LHCN-M2 (cell line): ENCODE measurements at regions not wholly inside any gene's neighbourhood (a gene's known extent, or its start where the extent isn't known, plus 50 kb on each side); places are given as distances from the start of the nearest gene placed in this dataset.
A peak's percentile ranks its signal among the peaks of the same experiment; 100 is the strongest.
"Not testable (repeated sequence)": the region's sequence is repeated elsewhere in the genome, so short reads cannot be mapped to it uniquely, and the experiment has no call there.

Experiments used
- DNase-seq: peaks from one replicate; pipeline ENCODE4 v3.0.0-alpha.2; 2012; ENCODE audit warnings: low read depth

GRCh38 chr19:28327905-28328304 is 885.0 kb downstream of the UQCRFS1 start:
- no peak for DNase-seq

- no peak for DNase-seq
These were observed 886.2 kb downstream of the UQCRFS1 start for GRCh38 chr19:28326746-28327145.

- DNase-seq = no peak
These were observed 888.5 kb downstream of the UQCRFS1 start for GRCh38 chr19:28324275-28325060.

GRCh38 chr19:28322945-28323344 is 890.0 kb downstream of the UQCRFS1 start:
- DNase-seq = no peak

- DNase-seq = no peak
These were observed 890.5 kb downstream of the UQCRFS1 start for GRCh38 chr19:28322491-28322890.

GRCh38 chr19:28319918-28320317 is 893.0 kb downstream of the UQCRFS1 start:
- DNase-seq = no peak

GRCh38 chr19:28319227-28319626 is 893.7 kb downstream of the UQCRFS1 start:
- no peak for DNase-seq

GRCh38 chr19:28318469-28319179 is 894.3 kb downstream of the UQCRFS1 start:
- DNase-seq = no peak

- DNase-seq = no peak
These were observed 896.5 kb downstream of the UQCRFS1 start for GRCh38 chr19:28316464-28316863.

GRCh38 chr19:28314756-28315155 is 898.2 kb downstream of the UQCRFS1 start:
- no peak for DNase-seq

- no peak for DNase-seq
These were observed 898.7 kb downstream of the UQCRFS1 start for GRCh38 chr19:28314287-28314686.

- peak; percentile 26 for DNase-seq
These were observed 899.3 kb downstream of the UQCRFS1 start for GRCh38 chr19:28313633-28314032.

GRCh38 chr19:28312269-28312668 is 900.7 kb downstream of the UQCRFS1 start:
- DNase-seq = no peak

- not testable (repeated sequence) for DNase-seq
These were observed 902.1 kb downstream of the UQCRFS1 start for GRCh38 chr19:28310829-28311228.

GRCh38 chr19:28309070-28309469 is 903.9 kb downstream of the UQCRFS1 start:
- DNase-seq = no peak

- DNase-seq = no peak
These were observed 905.0 kb downstream of the UQCRFS1 start for GRCh38 chr19:28307963-28308362.

GRCh38 chr19:28307487-28307886 is 905.5 kb downstream of the UQCRFS1 start:
- DNase-seq = no peak

GRCh38 chr19:28305513-28305912 is 907.4 kb downstream of the UQCRFS1 start:
- DNase-seq = no peak

GRCh38 chr19:28303502-28303901 is 909.4 kb downstream of the UQCRFS1 start:
- DNase-seq = no peak

GRCh38 chr19:28301961-28302360 is 911.0 kb downstream of the UQCRFS1 start:
- DNase-seq = no peak

- DNase-seq = no peak
These were observed 911.5 kb downstream of the UQCRFS1 start for GRCh38 chr19:28301463-28301862.

- no peak for DNase-seq
These were observed 913.3 kb downstream of the UQCRFS1 start for GRCh38 chr19:28299649-28300048.

- no peak for DNase-seq
These were observed 915.3 kb downstream of the UQCRFS1 start for GRCh38 chr19:28297586-28298157.
